Nucleus accumbens (tissue), 56 donors: ENCODE measurements at regions not wholly inside any gene's neighbourhood (a gene's known extent, or its start where the extent isn't known, plus 50 kb on each side); places are given as distances from the start of the nearest gene placed in this dataset.

Experiments
- DNase-seq, 56 donors: peaks; one replicate each; lab custom pipeline; 2025; lab: John Stamatoyannopoulos, UW

DNA sequence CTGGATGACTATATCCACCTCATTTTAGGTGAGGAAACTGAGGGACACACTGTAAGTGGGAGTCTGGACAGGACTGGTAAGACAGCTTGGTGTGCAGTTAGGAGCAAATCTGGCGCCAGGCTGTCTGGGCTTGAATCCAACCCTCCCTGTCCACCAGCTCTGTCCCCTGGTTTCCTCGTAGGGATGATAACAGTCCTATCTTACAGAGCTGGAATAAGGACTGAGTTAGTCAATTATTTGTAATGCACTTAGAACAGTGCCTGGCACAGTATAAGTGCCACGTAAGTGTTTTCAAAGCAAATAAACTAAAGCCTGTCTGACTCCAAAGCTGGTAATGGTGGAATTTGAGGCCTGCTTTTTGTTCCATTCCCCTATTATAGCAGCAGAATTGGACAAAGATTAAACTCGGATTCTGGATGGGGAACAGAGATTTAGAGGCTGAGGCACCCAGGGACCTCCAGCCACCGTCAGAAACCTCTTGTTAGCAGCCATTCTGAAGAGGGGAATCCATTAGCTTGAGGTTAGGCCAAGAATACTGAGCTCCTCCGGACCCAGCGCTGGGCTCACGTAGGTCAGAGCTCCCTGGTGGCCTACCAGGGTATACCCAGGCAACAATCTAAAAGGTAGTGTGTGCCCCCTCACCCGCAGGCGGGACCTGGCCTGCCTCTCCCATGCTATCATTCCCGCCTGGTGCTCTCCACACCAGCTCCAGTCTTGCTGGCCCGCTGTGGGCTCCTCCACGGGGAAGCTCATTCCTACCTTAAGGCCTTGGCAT, 102.1 kb downstream of the UCHL1 start:
- DNase-seq: peak in 2 of 56 donors; percentile 12 to 29

DNA sequence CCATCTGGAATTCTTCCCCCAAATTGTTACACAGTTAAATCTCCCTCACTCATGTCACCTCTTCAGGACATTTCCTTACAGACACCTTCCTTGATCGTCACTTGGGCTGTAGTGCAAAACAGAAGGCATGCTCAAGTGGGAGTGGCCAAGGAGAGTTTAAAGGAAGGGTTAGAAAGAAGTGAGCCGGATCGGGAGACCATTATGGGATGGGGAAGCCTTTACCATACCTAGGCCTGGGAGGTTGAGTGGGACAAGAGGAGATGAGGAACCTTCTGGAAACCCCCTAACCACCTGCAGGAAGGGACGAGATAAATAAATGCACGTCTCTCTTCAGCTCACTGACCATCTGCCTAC, 102.7 kb downstream of the UCHL1 start:
- DNase-seq: no peak

GRCh38 chr4:41359836-41360213, 103.1 kb downstream of the UCHL1 start:
- no peak for DNase-seq

DNA sequence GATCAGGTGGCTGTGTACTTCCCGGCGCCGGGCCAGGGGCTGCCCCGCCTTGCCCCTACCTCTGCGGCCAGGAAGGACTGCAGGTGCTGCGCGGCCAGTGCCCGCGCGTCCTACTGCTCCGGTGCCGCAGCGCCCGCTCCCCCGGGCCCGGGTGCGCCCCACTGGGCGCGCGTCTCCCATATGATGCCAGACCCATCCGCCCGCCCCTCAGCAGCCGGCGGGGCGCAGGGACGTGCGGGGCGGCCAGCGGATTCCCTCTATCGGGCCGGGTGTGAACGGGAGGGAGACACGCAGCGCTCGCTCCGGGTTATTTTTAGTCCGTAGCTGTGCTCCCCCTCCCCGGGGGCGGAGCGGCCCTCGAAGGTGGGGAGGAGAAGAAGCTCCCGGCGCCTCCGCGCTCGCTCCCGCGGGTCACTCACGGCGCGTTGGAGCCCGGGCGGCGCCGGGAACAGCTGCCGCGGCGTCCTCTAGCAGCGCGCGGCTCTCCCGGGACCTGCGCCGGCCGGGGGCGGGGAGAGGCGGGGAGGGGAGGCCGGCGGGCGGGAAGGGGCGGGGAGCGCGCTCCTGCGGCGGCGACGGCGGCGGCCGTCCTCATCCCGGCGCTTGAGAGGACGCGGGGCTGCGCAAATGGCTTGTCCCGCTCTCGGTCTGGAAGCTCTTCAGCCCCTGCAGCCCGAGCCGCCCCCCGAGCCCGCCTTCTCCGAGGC, 103.6 kb downstream of the UCHL1 start:
- peak in 53 of 56 donors; percentile 8 to 93 (median 75) for DNase-seq

DNA sequence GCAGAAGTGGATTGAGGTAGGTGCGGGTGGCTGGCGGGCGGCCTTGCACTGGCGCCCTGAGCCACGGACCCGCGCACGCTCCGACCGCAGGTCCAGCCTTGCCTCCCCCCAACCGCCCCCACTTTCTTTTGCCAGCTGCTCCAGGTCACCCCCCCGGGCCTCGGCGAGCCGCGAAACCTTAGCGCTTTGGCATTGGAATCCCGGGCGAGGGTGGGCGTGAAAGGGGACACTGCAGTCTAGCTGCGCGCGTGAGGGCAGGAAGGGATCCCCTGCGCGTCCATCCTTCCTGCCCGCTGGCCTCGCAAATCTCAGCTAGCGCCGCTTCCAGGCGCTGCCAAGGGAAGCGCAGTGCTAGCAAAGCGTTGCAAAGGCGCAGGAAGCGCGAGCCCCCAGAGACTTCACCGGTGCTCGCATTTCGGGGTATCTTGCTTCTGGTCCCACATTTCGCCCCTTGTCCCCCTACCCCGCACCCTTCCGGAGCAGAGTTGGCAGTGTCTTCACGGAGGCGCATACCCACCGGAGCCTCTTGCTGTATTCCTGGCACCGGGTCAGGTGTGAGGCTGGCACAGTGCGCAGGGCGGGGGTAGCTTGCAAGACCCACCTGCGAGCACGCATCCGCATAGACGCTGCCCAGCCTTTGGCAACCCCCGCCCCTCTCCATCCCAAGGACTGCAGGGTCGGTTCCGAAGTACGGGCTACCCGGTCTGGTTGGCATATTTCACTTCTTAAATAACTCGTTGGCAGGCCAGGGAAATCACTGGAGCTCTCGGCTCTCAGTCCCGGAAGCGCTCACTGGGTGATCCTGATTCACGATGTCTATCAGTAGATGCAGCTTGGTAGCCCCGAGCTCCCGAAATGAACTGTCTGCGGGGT, 104.4 kb downstream of the UCHL1 start:
- DNase-seq: peak in 52 of 56 donors; percentile 21 to 84 (median 68)

GRCh38 chr4:41361794-41362526, 105.2 kb downstream of the UCHL1 start:
- peak in 27 of 56 donors; percentile 10 to 76 (median 52) for DNase-seq

DNA sequence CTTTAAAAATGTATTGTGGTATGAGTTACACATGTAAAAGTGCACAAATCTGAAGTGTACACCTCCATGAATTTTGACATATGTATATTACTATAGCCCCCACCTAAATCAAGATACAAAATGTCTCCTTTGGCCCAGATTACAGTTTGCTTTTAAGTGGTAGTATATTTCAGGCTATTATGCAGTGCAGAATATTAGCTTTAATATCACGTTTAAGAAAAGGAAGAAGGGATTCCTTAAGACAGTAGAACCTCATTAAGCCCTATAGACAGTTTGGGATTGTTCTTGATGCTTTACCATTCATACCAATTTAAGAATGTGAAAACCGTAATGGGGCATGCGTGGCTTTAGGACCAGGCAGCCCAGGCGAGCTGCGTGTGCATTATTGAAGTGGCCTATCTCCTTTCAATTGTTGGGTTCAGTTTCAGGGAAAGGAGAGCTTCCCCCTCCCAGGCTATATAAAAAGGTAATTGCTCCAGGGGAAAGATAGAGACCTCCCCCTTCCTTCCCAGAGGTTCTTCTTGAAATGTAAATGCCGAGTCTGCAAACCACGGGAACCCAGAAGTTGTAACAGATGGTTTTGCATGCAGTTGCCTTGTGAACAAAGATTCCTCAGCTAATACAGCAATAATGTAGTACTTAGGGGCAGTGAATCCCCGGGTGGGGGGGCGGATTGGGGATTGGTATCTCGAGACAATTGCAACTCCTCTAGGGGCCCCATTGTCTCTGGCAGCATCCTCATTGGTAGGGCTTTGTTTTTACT, 106.1 kb downstream of the UCHL1 start:
- peak in 23 of 56 donors; percentile 7 to 57 (median 34) for DNase-seq

- peak in 39 of 56 donors; percentile 6 to 76 (median 28) for DNase-seq
Measured at GRCh38 chr4:41363384-41363981, 106.8 kb downstream of the UCHL1 start.

DNA sequence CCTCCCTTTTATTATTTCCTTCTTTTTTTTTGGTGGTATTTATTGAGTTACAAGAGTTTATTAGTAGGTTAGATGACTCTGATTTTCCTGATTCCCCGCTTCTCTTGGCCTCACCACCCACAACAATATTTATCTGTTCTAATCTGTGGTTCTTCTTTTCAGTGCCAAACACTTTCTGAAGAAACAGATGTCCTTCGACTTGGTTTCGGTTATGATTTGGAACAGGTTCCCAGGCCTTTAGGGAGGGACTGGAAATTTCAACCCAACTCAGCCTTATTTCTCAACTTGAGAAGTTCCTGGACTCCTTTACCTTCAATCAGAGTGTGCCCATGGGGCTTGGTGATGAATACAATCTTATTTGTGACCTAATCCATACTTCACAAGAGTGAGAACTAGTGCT, 108.1 kb downstream of the UCHL1 start:
- no peak for DNase-seq

DNA sequence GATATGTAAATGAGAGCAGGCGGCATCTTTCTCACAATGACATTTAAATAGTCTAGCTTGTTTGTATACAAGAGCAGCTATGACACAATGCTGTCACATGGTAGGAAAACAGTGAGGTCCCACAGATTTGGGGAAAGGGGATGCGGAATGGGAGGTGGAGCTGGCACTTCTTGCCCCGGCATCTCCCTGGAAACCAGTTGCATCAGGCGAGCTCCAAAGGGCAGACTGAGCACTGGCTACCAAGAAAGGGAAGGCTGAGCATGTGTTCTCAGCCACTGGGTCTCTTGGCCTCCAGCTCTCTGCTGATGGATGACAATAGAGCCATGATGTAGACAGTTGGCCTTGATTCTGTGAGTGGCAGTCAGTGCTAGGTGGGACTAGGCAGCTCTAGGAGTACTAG, 109.0 kb downstream of the UCHL1 start:
- DNase-seq: peak; percentile 15 to 98 (median 88)

DNA sequence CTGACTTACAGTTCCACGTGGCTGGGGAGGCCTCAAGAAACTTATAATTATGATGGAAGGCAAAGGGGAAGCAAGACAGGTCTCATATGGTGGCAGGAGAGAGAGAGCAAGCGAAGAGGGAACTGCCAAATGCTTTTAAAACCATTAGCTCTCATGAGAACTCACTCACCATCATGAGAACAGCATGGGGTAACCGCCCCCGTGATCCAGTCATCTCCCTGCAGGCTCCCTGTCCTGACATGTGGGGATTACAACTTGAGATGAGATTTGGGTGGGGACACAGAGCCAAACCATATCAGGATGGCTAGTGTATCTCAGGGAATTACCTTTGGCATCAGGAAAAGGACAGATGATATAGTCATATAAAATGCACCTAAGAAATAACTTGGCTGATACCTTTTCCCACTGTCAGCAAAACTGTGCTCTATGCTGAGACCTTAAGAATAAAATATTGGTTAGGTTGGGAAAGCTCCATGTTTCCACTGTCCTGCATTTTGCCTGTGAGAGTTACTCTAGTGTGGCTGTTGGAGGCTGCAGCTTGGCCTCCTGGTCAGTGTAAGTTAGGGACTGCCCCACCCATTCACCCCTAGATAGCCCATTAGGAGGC, 110.3 kb downstream of the UCHL1 start:
- no peak for DNase-seq

DNA sequence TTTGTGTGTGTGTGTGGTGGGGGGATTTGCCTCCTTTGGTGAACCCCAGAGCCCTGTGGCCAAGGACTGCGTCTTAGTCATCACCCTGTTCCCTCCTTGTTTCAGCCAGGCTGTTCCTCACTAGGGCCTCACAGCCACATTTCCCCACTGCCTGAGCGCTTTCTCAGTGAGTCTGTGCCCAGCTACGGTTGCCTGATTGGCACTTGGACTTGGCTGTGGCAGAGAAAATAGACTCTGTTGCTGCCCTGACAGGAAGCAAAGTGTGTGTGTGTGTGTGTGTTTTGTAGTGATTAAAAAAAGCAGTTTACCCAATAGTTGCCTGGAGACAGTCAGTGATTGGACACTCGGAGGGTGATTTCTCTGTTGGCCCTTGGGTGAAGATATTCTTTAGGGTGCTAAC, 113.0 kb downstream of the UCHL1 start:
- peak in 42 of 56 donors; percentile 5 to 76 (median 36) for DNase-seq

DNA sequence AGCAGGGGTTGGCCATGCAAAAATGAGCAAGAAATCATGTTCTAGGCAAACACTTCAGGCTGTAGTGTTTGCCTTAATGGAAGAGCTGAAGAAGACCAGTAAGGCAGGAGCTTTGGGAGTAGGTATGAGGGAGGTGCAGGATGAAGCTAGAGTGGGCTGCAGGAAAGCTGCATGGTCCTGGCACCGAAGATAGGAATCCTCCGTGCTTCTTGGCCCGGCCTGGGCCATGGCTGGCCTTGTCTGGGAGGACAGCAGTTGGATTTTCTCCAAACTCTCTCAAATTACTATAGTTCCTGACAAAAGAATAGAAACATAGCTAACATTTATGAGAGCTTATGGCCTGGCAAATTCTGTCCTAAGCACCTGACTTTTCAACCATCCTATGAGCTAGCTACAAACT, 116.5 kb downstream of the UCHL1 start:
- DNase-seq: no peak

- DNase-seq: no peak
Measured at GRCh38 chr4:41374490-41374889, 117.8 kb downstream of the UCHL1 start.

GRCh38 chr4:41375561-41375960, 118.8 kb downstream of the UCHL1 start:
- no peak for DNase-seq

GRCh38 chr4:41377196-41377595, 120.5 kb downstream of the UCHL1 start:
- no peak for DNase-seq

- no peak for DNase-seq
Measured at GRCh38 chr4:41379230-41379629, 122.5 kb downstream of the UCHL1 start.

DNA sequence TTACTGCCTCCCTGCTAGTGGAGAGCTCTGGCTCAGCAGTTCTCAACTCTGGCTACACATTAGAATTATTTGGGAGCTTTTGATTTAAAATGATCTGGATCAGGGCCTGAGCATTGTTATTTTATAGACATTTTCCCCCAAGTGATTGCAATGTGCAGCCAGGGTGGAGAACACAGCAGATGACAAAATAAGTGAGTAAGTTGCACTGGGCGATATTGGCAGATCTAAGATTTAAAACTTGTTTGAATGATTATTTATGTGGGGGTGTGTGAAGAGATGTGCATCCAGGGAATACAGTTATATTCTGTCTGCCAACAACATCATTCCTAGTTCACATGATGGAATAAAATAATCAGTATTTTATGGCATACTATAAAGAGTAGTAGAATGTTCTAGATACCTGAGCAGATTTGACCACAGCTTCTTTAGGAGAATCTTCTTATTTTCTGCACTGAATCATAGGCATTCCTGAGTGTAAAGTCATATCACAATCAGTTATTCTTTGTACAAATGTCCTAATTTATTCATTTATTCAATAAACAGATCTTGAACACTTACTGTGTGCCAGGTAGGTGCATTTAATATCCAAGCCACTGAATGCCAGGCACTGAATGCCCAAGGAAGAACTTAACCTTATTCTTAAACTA, 123.9 kb downstream of the UCHL1 start:
- DNase-seq: no peak
